Stomach (tissue), 8 donors: ENCODE measurements at regions not wholly inside any gene's neighbourhood (a gene's known extent, or its start where the extent isn't known, plus 50 kb on each side); places are given as distances from the start of the nearest gene placed in this dataset.

Experiments used
- DNase-seq, 2 donors: peaks; one replicate each; pipeline versions ENCODE4 v3.0.0 to v3.0.0-alpha.2; 2013 to 2019
- H3K27ac ChIP-seq, 5 donors: fragments of 200-600 bp in 4 of 5; sonication (generic) in 4 of 5; one replicate each; pipeline ENCODE4 v1.5.1; 2013 to 2019; ENCODE audit warnings: mild to moderate bottlenecking in 1 of 5, moderate library complexity in 1 of 5
- H3K27me3 ChIP-seq, 3 donors: fragments of 200-600 bp; sonication (generic); one replicate each; pipeline ENCODE4 v1.5.1; 2017 to 2019; ENCODE audit warnings: mixed run types in 1 of 3
- H3K36me3 ChIP-seq, 4 donors: fragments of 200-600 bp; sonication (generic); 1 replicate in 3 of 4; 2 replicates in 1 of 4; pipeline ENCODE4 v1.5.1; 2016 to 2019
- H3K4me1 ChIP-seq, 4 donors: fragments of 200-600 bp; sonication (generic); one replicate each; pipeline ENCODE4 v1.5.1; 2016 to 2019
- H3K4me3 ChIP-seq, 4 donors: fragments of 200-600 bp; sonication (generic) in 3 of 4; one replicate each; pipeline ENCODE4 v1.5.1; 2016 to 2019; ENCODE audit warnings: mild to moderate bottlenecking in 1 of 4
- H3K9me3 ChIP-seq, 4 donors: fragments of 200-600 bp; sonication (generic); one replicate each; pipeline ENCODE4 v1.5.1; 2016 to 2019
- CTCF ChIP-seq, 7 experiments: fragments of 450-650 bp in 4 of 7; fragments of 200-600 bp in 3 of 7; sonication (generic) in 3 of 7; IDR thresholded peaks; one replicate each; pipeline ENCODE4 v1.5.1; 2016 to 2019; ENCODE audit warnings: antibody characterized with exemption in 7 of 7, control low read depth in 2 of 7, mild to moderate bottlenecking in 1 of 7
- EP300 ChIP-seq: sonication (generic); formaldehyde crosslinking; IDR thresholded peaks from one replicate; pipeline ENCODE4 v1.6.1; 2017; ENCODE audit warnings: antibody characterized with exemption
- POLR2A ChIP-seq, 4 donors: fragments of 450-650 bp; IDR thresholded peaks; one replicate each; pipeline ENCODE4 v1.6.1; 2016; ENCODE audit warnings: antibody characterized with exemption in 4 of 4, control low read depth in 2 of 4, mild to moderate bottlenecking in 1 of 4, moderate library complexity in 1 of 4
- POLR2AphosphoS5 ChIP-seq, 3 donors: sonication (generic); formaldehyde crosslinking; IDR thresholded peaks; one replicate each; pipeline ENCODE4 v1.6.1; 2016; ENCODE audit warnings: antibody characterized with exemption in 3 of 3
- WGBS, 5 donors: extraction: QIAGEN DNeasy Blood & Tissue Kit in 3 of 5; methylation state at CpG; one replicate each; pipeline versions ENCODE4 v1.1.5 to v1.1.7; 2013 to 2018; 5-methylcytosine and 5-hydroxymethylcytosine counted together
- intact Hi-C: fragments of 100-400 bp; cut with DNase I; formaldehyde crosslinking; loops from one replicate; pipeline ENCODE4 v1.15.1; 2023; ENCODE audit warnings: low total_unique reads
- donor health status: healthy with polysubstance abuse.
- donor health status: Bipolar disorder and iron deficiency.
- donor health status: healthy.

- H3K4me1 ChIP-seq: no peaks in the 10 kb centered on the region
- 52 to 67% (median 57%) methylated on average over 1 of the region's 1 CpG for WGBS, 5 donors
- DNase-seq: no peak
- H3K27me3 ChIP-seq: no peaks in the 10 kb centered on the region
- peaks cover 4 to 18% (median 8%) of the 10 kb centered on the region in 4 donors for H3K9me3 ChIP-seq
- no peak for TF ChIP-seq CTCF (IDR thresholded peaks at IDR 0.05)
- TF ChIP-seq POLR2A (IDR thresholded peaks at IDR 0.05): no peak
- TF ChIP-seq POLR2AphosphoS5 (IDR thresholded peaks at IDR 0.05): no peak
- TF ChIP-seq EP300: no peak
- H3K4me3 ChIP-seq: no peak overlapping the region
- intact Hi-C loops: no loop called here
- H3K36me3 ChIP-seq: no peaks in the 10 kb centered on the region
- no peak overlapping the region for H3K27ac ChIP-seq
Observed at GRCh38 chr2:128702616-128703015, 383.9 kb upstream of the HS6ST1 start.

- Histone ChIP-seq H3K36me3 (no peaks in the 10 kb centered on the region), H3K9me3 (peaks cover 14 to 40% (median 26%) of the 10 kb centered on the region in 4 donors), H3K4me3 (no peak overlapping the region), H3K27ac (no peak overlapping the region), H3K4me1 (no peaks in the 10 kb centered on the region), H3K27me3 (no peaks in the 10 kb centered on the region)
- DNase-seq: no peak
- intact Hi-C loops: no loop called here
- TF ChIP-seq POLR2A (IDR thresholded peaks at IDR 0.05): no peak
- TF ChIP-seq POLR2AphosphoS5 (IDR thresholded peaks at IDR 0.05): no peak
- no peak for TF ChIP-seq CTCF (IDR thresholded peaks at IDR 0.05)
- no peak for TF ChIP-seq EP300
Observed at GRCh38 chr2:128708106-128708816, 389.6 kb upstream of the HS6ST1 start.

- 92 to 99% (median 97%) methylated on average over 5 of the region's 5 CpGs for WGBS, 5 donors
- Histone ChIP-seq H3K4me1 (no peaks in the 10 kb centered on the region), H3K36me3 (no peaks in the 10 kb centered on the region), H3K27me3 (peaks cover 0 to 5% (median 4%) of the 10 kb centered on the region in 3 donors), H3K4me3 (no peak overlapping the region), H3K27ac (no peak overlapping the region), H3K9me3 (peaks cover 14 to 34% (median 23%) of the 10 kb centered on the region in 4 donors)
- TF ChIP-seq POLR2A (IDR thresholded peaks at IDR 0.05) (no peak), EP300 (no peak), POLR2AphosphoS5 (IDR thresholded peaks at IDR 0.05) (no peak), CTCF (IDR thresholded peaks at IDR 0.05) (no peak)
- no peak for DNase-seq
- intact Hi-C loops: no loop called here
Observed at GRCh38 chr2:128710242-128710641, 391.6 kb upstream of the HS6ST1 start.

- DNase-seq: no peak
- H3K9me3 ChIP-seq: peaks cover 14 to 34% (median 23%) of the 10 kb centered on the region in 4 donors
- no peaks in the 10 kb centered on the region for H3K4me1 ChIP-seq
- intact Hi-C loops: no loop called here
- no peaks in the 10 kb centered on the region for H3K36me3 ChIP-seq
- no peak overlapping the region for H3K27ac ChIP-seq
- H3K4me3 ChIP-seq: no peak overlapping the region
- peaks cover 0 to 7% (median 4%) of the 10 kb centered on the region in 3 donors for H3K27me3 ChIP-seq
- WGBS, 5 donors: 77 to 90% (median 78%) methylated on average over 2 of the region's 2 CpGs
- TF ChIP-seq EP300 (no peak), POLR2A (IDR thresholded peaks at IDR 0.05) (no peak), CTCF (IDR thresholded peaks at IDR 0.05) (no peak), POLR2AphosphoS5 (IDR thresholded peaks at IDR 0.05) (no peak)
Observed at GRCh38 chr2:128710729-128711128, 392.1 kb upstream of the HS6ST1 start.
